ENCODE measurements at regions not wholly inside any gene's neighbourhood (a gene's known extent, or its start where the extent isn't known, plus 50 kb on each side); places are given as distances from the start of the nearest gene placed in this dataset.
A peak's percentile ranks its signal among the peaks of the same experiment; 100 is the strongest.

DNA sequence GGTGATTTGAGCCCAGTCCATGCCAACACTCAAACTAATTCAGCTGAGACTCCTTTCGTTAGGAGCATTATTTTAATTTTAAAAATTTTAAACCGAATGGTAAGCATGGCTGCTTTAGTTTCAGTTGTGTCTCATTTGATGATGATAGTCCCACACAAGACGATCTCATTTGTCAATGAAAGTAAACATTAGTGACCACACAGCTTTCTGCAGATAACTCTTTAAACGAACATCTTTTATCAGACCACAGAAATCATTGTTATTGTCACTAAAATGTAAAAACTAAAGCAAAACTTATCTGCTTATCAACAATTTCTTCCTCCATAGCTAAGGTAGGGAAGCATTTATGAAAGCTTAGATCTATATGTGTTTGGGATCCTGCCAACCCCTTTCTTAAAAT is 382.2 kb downstream of the ZFHX3 start:
- no peak for TF ChIP-seq EZH2phosphoT487 (IDR thresholded peaks at IDR 0.05; ENCODE audit: low read depth, severe bottlenecking, unreplicated experiment)
- TF ChIP-seq, protein P1, sequence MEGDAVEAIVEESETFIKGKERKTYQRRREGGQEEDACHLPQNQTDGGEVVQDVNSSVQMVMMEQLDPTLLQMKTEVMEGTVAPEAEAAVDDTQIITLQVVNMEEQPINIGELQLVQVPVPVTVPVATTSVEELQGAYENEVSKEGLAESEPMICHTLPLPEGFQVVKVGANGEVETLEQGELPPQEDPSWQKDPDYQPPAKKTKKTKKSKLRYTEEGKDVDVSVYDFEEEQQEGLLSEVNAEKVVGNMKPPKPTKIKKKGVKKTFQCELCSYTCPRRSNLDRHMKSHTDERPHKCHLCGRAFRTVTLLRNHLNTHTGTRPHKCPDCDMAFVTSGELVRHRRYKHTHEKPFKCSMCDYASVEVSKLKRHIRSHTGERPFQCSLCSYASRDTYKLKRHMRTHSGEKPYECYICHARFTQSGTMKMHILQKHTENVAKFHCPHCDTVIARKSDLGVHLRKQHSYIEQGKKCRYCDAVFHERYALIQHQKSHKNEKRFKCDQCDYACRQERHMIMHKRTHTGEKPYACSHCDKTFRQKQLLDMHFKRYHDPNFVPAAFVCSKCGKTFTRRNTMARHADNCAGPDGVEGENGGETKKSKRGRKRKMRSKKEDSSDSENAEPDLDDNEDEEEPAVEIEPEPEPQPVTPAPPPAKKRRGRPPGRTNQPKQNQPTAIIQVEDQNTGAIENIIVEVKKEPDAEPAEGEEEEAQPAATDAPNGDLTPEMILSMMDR (IDR thresholded peaks at IDR 0.05; ENCODE audit: poor library complexity), result no peak
- TF ChIP-seq EZH2 (IDR thresholded peaks at IDR 0.05; ENCODE audit: borderline replicate concordance), result no peak
- H4K20me1 ChIP-seq (ENCODE audit: insufficient read depth, poor library complexity, severe bottlenecking), result no peaks in the 10 kb centered on the region
- peak overlapping the region; percentile 28 for H3K4me3 ChIP-seq
- no peaks in the 10 kb centered on the region for H3K9me3 ChIP-seq (ENCODE audit: low read depth)
- no peaks in the 10 kb centered on the region for H3K4me1 ChIP-seq (ENCODE audit: insufficient read depth)
- H2AFZ ChIP-seq, result peak overlapping the region; percentile 62
- no peak overlapping the region for H3K27ac ChIP-seq
- H3K4me2 ChIP-seq, result peak overlapping the region; percentile 75
- H3K9me2 ChIP-seq (replicated peaks; ENCODE audit: insufficient read depth), result no peaks in the 10 kb centered on the region
- no peaks in the 10 kb centered on the region for H3K79me2 ChIP-seq
- DNase-seq (ENCODE audit: low spot score), result no peak
- H3K27me3 ChIP-seq, result no peaks in the 10 kb centered on the region
- WGBS (ENCODE audit: low lambda C conversion rate, missing lambda C conversion rate), result 33% methylated on average over 4 of the region's 4 CpGs
- H3K36me3 ChIP-seq (replicated peaks; ENCODE audit: insufficient read depth, low read depth), result no peaks in the 10 kb centered on the region

DNA sequence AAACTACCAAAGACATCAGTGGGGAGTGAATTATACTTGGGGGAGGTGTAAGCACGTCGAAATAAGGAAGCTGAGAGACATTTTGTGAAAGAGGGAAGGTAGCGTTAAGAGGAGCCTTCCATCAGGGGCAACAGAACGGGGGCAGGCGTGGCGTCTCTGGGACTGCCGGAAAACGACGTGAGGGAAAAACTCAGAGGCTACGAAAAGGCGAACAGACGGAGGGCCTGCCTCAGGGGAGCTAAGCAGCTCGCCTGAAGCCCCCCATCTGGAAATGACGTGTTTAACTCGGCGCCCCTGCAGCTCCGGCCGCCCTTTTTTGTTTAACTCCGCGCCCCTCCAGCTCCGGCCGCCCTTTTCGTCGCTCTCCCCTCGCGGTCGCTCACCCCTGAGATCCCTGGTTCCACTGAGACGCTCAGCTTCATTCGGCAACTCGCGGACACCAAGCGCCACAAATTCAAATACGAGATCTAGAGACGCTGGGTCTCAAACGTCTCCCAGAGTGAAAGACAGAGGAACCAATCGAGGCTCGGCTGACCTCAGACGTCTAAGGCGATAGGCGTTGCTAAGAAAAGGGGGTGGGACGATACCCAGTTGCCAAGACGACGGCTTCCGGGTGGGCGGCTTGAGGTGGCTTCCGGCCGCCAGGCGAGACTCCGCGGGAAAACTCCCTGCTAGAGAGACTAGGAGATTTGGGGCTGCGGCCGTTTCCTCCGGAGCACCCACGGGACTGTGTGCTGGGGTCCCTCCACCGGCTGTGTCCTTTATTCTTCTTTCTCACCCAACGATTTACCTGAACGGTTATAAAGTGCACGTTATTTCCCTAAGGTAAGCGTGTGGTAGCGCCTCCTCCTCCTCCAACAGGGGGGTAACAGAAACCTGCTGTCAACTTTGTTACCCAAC is 383.2 kb downstream of the ZFHX3 start:
- no peaks in the 10 kb centered on the region for H3K9me3 ChIP-seq (ENCODE audit: low read depth)
- H3K27ac ChIP-seq, result peak overlapping the region; percentile 54
- WGBS (ENCODE audit: low lambda C conversion rate, missing lambda C conversion rate), result 1% methylated on average over 58 of the region's 60 CpGs
- H3K4me3 ChIP-seq, result peak overlapping the region; percentile 36
- peak overlapping the region; percentile 86 for H3K4me2 ChIP-seq
- H2AFZ ChIP-seq, result peak overlapping the region; percentile 62
- no peaks in the 10 kb centered on the region for H3K9me2 ChIP-seq (replicated peaks; ENCODE audit: insufficient read depth)
- H3K79me2 ChIP-seq, result no peaks in the 10 kb centered on the region
- no peaks in the 10 kb centered on the region for H4K20me1 ChIP-seq (ENCODE audit: insufficient read depth, poor library complexity, severe bottlenecking)
- H3K36me3 ChIP-seq (replicated peaks; ENCODE audit: insufficient read depth, low read depth), result no peaks in the 10 kb centered on the region
- peak; percentile 98 for DNase-seq (ENCODE audit: low spot score)
- TF ChIP-seq, protein P1 (IDR thresholded peaks at IDR 0.05; ENCODE audit: poor library complexity), result no peak
- TF ChIP-seq EZH2phosphoT487 (IDR thresholded peaks at IDR 0.05; ENCODE audit: low read depth, severe bottlenecking, unreplicated experiment) (no peak), EZH2 (IDR thresholded peaks at IDR 0.05; ENCODE audit: borderline replicate concordance) (no peak)
- no peaks in the 10 kb centered on the region for H3K4me1 ChIP-seq (ENCODE audit: insufficient read depth)
- no peaks in the 10 kb centered on the region for H3K27me3 ChIP-seq

DNA sequence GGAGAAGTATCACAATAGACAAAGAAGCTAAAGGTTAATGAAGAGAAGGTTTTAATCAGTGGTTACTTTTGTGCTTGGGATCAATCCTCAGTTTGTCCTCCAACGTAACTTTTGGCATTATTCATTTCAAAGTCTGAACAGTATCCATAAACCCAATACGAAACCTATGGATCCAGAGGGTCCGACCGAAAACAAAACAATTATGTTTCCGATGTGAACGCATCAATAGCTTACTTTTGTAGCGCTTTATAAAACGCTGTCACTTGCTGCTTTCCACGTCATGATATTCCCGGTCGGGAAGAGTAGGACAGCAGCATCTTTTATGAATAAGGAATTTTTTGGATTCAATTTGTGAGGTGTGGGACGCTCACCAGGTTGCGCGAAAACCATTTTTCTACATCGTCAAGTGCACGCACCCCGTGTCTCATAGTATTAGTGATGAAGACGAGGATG is 383.8 kb downstream of the ZFHX3 start:
- H2AFZ ChIP-seq, result peak overlapping the region; percentile 52
- H3K27me3 ChIP-seq, result no peaks in the 10 kb centered on the region
- H3K4me1 ChIP-seq (ENCODE audit: insufficient read depth), result no peaks in the 10 kb centered on the region
- no peaks in the 10 kb centered on the region for H3K36me3 ChIP-seq (replicated peaks; ENCODE audit: insufficient read depth, low read depth)
- peak overlapping the region; percentile 54 for H3K27ac ChIP-seq
- no peak for DNase-seq (ENCODE audit: low spot score)
- peak overlapping the region; percentile 86 for H3K4me2 ChIP-seq
- H3K4me3 ChIP-seq, result peak overlapping the region; percentile 36
- TF ChIP-seq EZH2 (IDR thresholded peaks at IDR 0.05; ENCODE audit: borderline replicate concordance), result no peak
- TF ChIP-seq, protein P1 (IDR thresholded peaks at IDR 0.05; ENCODE audit: poor library complexity), result no peak
- no peak for TF ChIP-seq EZH2phosphoT487 (IDR thresholded peaks at IDR 0.05; ENCODE audit: low read depth, severe bottlenecking, unreplicated experiment)
- WGBS (ENCODE audit: low lambda C conversion rate, missing lambda C conversion rate), result 3% methylated on average over 18 of the region's 18 CpGs
- no peaks in the 10 kb centered on the region for H4K20me1 ChIP-seq (ENCODE audit: insufficient read depth, poor library complexity, severe bottlenecking)
- no peaks in the 10 kb centered on the region for H3K79me2 ChIP-seq
- no peaks in the 10 kb centered on the region for H3K9me3 ChIP-seq (ENCODE audit: low read depth)
- H3K9me2 ChIP-seq (replicated peaks; ENCODE audit: insufficient read depth), result no peaks in the 10 kb centered on the region

Data from hepatocyte (in vitro differentiated cells).